SU-DHL-6 (cell line): ENCODE measurements at regions not wholly inside any gene's neighbourhood (a gene's known extent, or its start where the extent isn't known, plus 50 kb on each side); places are given as distances from the start of the nearest gene placed in this dataset.
"Not testable (repeated sequence)": the region's sequence is repeated elsewhere in the genome, so short reads cannot be mapped to it uniquely, and the experiment has no call there.

Experiments used
- H2AFZ ChIP-seq: fragments of 200-600 bp; sonication (generic); 2 replicates; pipeline ENCODE4 v1.6.1; 2014; ENCODE audit warnings: low read depth, mild to moderate bottlenecking, moderate library complexity, mixed read lengths, antibody characterized with exemption, low read length; ENCODE audit not compliant: severe bottlenecking
- H3F3A ChIP-seq: fragments of 200-600 bp; shearing (Covaris generic); 2 replicates; pipeline ENCODE4 v1.6.0; 2016; ENCODE audit warnings: antibody characterized with exemption, mild to moderate bottlenecking; ENCODE audit not compliant: insufficient read depth
- H3K27ac ChIP-seq: fragments of 200-600 bp; sonication (generic); 2 replicates; pipeline ENCODE4 v1.5.1; 2016; ENCODE audit warnings: low read depth, mild to moderate bottlenecking, low read length, moderate library complexity, mixed read lengths
- H3K27me3 ChIP-seq: fragments of 200-600 bp; sonication (generic), shearing (Covaris generic); 2 replicates; pipeline ENCODE4 v1.6.0; 2014; ENCODE audit warnings: mild to moderate bottlenecking, low read length
- H3K36me3 ChIP-seq: fragments of 200-600 bp; sonication (generic); 2 replicates; pipeline ENCODE4 v1.6.1; 2014; ENCODE audit warnings: mild to moderate bottlenecking, low read length, mixed read lengths
- H3K4me2 ChIP-seq: fragments of 300-600, 200-600 bp; shearing (Covaris generic), sonication (generic); 2 replicates; pipeline ENCODE4 v1.6.0; 2014; ENCODE audit warnings: low read length, low read depth, mild to moderate bottlenecking; ENCODE audit not compliant: poor library complexity, severe bottlenecking
- H3K4me3 ChIP-seq: fragments of 200-600 bp; sonication (generic); 2 replicates; pipeline ENCODE4 v1.5.1; 2014; ENCODE audit warnings: antibody characterized with exemption, low read length, mild to moderate bottlenecking, mixed read lengths; ENCODE audit not compliant: insufficient read depth, poor library complexity, severe bottlenecking
- H3K79me2 ChIP-seq: fragments of 200-600 bp; sonication (generic); 2 replicates; pipeline ENCODE4 v1.6.1; 2014; ENCODE audit warnings: mild to moderate bottlenecking, low read length, moderate library complexity; ENCODE audit not compliant: insufficient read depth
- H3K9ac ChIP-seq: fragments of 200-600 bp; sonication (generic); 2 replicates; pipeline ENCODE4 v1.7.0; 2014; ENCODE audit warnings: mild to moderate bottlenecking, low read length
- H3K9me2 ChIP-seq: fragments of 200-600 bp; sonication (generic); replicated peaks from 2 replicates; pipeline ENCODE4 v1.6.1; 2014; ENCODE audit warnings: low read length; ENCODE audit not compliant: insufficient read depth
- H3K9me3 ChIP-seq: fragments of 200-600 bp; sonication (generic); 2 replicates; pipeline ENCODE4 v1.6.1; 2014; ENCODE audit warnings: low read length, mixed read lengths; ENCODE audit not compliant: insufficient read depth
- H4K20me1 ChIP-seq: fragments of 200-600 bp; sonication (generic); 2 replicates; pipeline ENCODE4 v1.6.1; 2014; ENCODE audit warnings: low read depth, mild to moderate bottlenecking, antibody characterized with exemption, low read length, moderate library complexity, mixed read lengths
- EZH2phosphoT487 ChIP-seq: fragments of 200-600 bp; sonication (generic), shearing (Covaris generic); conservative IDR thresholded peaks from 2 replicates; pipeline ENCODE4 v1.6.1; 2018; ENCODE audit warnings: mild to moderate bottlenecking, antibody characterized with exemption, low read length, moderate library complexity, mixed read lengths
- TF ChIP-seq, protein P1 (sequence below): fragments of 200-600 bp; sonication (generic); IDR thresholded peaks from one replicate; pipeline ENCODE4 v1.5.1; 2017; ENCODE audit warnings: antibody characterized with exemption, mild to moderate bottlenecking, low read length, moderate library complexity; ENCODE audit not compliant: insufficient read depth, poor library complexity, severe bottlenecking

DNA sequence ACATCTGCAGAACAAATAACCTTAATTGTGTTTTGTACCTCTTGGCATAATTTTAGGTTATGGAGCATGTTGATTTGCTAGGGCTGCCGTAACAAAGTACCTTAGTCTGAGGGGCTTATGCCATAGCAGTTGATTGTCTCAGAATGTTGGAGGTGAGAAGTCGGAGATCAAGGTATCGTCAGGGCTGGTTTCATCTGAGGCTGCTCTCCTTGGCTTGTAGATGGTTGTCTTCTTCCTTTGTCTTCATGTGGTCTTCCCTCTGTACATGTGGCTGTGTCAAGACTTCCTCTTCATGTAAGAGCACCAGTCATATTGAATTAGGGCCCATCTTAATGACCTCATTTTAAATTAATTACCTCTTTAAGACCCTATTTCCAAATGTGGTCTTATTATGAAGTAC, 64.4 kb upstream of the PTHLH start:
- Histone ChIP-seq H3K27me3 (no peaks in the 10 kb centered on the region), H3F3A (no peaks in the 10 kb centered on the region), H4K20me1 (no peaks in the 10 kb centered on the region), H3K27ac (no peak overlapping the region), H3K4me3 (no peak overlapping the region), H2AFZ (no peak overlapping the region), H3K79me2 (no peaks in the 10 kb centered on the region), H3K9ac (no peak overlapping the region), H3K36me3 (no peaks in the 10 kb centered on the region), H3K9me2 (no peaks in the 10 kb centered on the region), H3K9me3 (no peaks in the 10 kb centered on the region), H3K4me2 (no peak overlapping the region)
- TF ChIP-seq, protein P1, sequence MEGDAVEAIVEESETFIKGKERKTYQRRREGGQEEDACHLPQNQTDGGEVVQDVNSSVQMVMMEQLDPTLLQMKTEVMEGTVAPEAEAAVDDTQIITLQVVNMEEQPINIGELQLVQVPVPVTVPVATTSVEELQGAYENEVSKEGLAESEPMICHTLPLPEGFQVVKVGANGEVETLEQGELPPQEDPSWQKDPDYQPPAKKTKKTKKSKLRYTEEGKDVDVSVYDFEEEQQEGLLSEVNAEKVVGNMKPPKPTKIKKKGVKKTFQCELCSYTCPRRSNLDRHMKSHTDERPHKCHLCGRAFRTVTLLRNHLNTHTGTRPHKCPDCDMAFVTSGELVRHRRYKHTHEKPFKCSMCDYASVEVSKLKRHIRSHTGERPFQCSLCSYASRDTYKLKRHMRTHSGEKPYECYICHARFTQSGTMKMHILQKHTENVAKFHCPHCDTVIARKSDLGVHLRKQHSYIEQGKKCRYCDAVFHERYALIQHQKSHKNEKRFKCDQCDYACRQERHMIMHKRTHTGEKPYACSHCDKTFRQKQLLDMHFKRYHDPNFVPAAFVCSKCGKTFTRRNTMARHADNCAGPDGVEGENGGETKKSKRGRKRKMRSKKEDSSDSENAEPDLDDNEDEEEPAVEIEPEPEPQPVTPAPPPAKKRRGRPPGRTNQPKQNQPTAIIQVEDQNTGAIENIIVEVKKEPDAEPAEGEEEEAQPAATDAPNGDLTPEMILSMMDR = no peak
- TF ChIP-seq EZH2phosphoT487 = no peak

DNA sequence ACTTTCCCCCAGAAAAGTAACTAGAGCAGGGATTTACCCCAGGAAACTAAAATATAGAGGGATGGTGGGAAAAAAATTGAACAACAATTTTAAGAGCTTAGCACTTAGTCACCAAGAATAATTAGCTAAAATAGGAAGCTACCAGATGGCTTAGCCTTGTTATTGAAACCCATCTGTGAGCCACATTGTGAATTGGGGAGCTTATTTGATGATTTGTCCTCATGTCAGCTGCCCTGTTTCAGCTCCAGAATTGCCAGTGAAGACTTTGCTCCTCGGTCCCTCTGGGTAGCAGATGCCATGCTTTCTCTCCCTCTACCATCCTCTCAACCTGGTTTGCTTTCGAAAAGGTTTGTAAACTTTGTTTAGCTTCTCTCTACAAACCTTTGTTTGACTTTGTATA, 67.7 kb upstream of the PTHLH start:
- no peaks in the 10 kb centered on the region for H3K27me3 ChIP-seq
- H2AFZ ChIP-seq = no peak overlapping the region
- H4K20me1 ChIP-seq = no peaks in the 10 kb centered on the region
- no peak overlapping the region for H3K27ac ChIP-seq
- no peak overlapping the region for H3K9ac ChIP-seq
- H3K9me2 ChIP-seq = no peaks in the 10 kb centered on the region
- no peaks in the 10 kb centered on the region for H3K79me2 ChIP-seq
- H3K4me2 ChIP-seq = no peak overlapping the region
- TF ChIP-seq, protein P1 = no peak
- no peak for TF ChIP-seq EZH2phosphoT487
- H3K36me3 ChIP-seq = no peaks in the 10 kb centered on the region
- H3K4me3 ChIP-seq = no peak overlapping the region
- H3K9me3 ChIP-seq = no peaks in the 10 kb centered on the region
- H3F3A ChIP-seq = no peaks in the 10 kb centered on the region

DNA sequence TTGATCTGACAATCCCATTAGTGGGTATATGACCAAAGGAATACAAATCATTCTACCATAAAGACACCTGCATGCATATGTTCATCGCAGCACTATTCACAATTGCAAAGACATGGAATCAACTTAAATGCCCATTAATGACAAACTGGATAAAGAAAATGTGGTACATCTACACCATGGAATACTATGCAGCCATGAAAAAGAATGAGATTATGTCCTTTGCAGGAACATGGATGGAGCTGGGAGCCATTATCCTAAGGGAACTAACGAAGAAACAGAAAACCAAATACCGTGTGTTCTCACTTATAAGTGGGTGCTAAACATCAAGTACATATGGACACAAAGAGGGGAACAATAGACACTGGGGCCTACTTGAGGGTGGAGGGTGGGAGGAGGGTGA, 74.1 kb upstream of the PTHLH start:
- H3K27ac ChIP-seq, H3K9me3 ChIP-seq, H3K9ac ChIP-seq, H4K20me1 ChIP-seq, H3K79me2 ChIP-seq, H3F3A ChIP-seq, H3K9me2 ChIP-seq, H3K4me2 ChIP-seq, H3K36me3 ChIP-seq, H3K27me3 ChIP-seq, H3K4me3 ChIP-seq, H2AFZ ChIP-seq: not testable (repeated sequence)

DNA sequence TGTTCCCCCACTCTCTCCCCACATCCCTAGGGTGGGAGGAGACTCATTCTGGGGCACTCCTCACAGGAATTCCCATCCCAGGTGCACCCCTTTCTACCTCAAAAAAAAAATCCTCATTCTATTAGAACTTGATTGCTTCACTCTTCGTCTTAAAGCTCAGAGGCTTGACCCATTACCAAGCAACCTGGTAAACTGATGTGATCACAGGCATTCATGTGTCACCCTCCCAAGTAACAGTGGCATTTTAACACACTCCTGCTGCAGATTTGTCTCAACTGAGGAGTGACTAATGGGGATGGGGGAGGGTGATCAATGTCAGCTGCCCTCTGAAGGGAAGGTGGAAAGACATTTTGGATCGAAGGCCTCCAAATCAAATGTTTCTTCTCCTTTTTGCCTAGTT, 78.1 kb upstream of the PTHLH start:
- H3K36me3 ChIP-seq = no peaks in the 10 kb centered on the region
- peaks cover 4% of the 10 kb centered on the region; the same call in 1 of the 2 replicates for H3K9me3 ChIP-seq
- no peak overlapping the region for H2AFZ ChIP-seq
- no peaks in the 10 kb centered on the region for H4K20me1 ChIP-seq
- no peak overlapping the region for H3K27ac ChIP-seq
- H3K9ac ChIP-seq = no peak overlapping the region
- H3K4me2 ChIP-seq = no peak overlapping the region
- no peaks in the 10 kb centered on the region for H3F3A ChIP-seq
- no peaks in the 10 kb centered on the region for H3K79me2 ChIP-seq
- TF ChIP-seq EZH2phosphoT487 = no peak
- TF ChIP-seq, protein P1 = no peak
- no peak overlapping the region for H3K4me3 ChIP-seq
- H3K9me2 ChIP-seq = no peaks in the 10 kb centered on the region
- no peaks in the 10 kb centered on the region for H3K27me3 ChIP-seq
